SK-N-MC (cell line): ENCODE measurements at regions not wholly inside any gene's neighbourhood (a gene's known extent, or its start where the extent isn't known, plus 50 kb on each side); places are given as distances from the start of the nearest gene placed in this dataset.
"Not testable (repeated sequence)": the region's sequence is repeated elsewhere in the genome, so short reads cannot be mapped to it uniquely, and the experiment has no call there.

ENCODE experiments used
- EZH2 ChIP-seq: fragments of 200-600 bp; sonication (generic); IDR thresholded peaks from one replicate; pipeline ENCODE4 v1.6.1; 2017; ENCODE audit warnings: antibody characterized with exemption
- FOXP2 ChIP-seq: optimal IDR thresholded peaks from 2 replicates; pipeline ENCODE3; 2011; ENCODE audit warnings: mild to moderate bottlenecking, moderate library complexity; ENCODE audit not compliant: insufficient read depth; ENCODE audit errors: extremely low read length, control extremely low read depth
- POLR2AphosphoS5 ChIP-seq: IDR thresholded peaks from 2 replicates; pipeline ENCODE4 v1.6.1; 2012; ENCODE audit warnings: mild to moderate bottlenecking, low read depth, low read length, borderline replicate concordance

- TF ChIP-seq EZH2, POLR2AphosphoS5, FOXP2: not testable (repeated sequence)
Observed at GRCh38 chr10:123254343-123254742, 100.1 kb downstream of the BUB3 start.
